Ovary (tissue), 3 donors: ENCODE measurements at regions not wholly inside any gene's neighbourhood (a gene's known extent, or its start where the extent isn't known, plus 50 kb on each side); places are given as distances from the start of the nearest gene placed in this dataset.
"Not testable (repeated sequence)": the region's sequence is repeated elsewhere in the genome, so short reads cannot be mapped to it uniquely, and the experiment has no call there.

Experiments
- CTCF ChIP-seq, 3 donors: fragments of 450-650 bp in 2 of 3; fragments of 200-600 bp in 1 of 3; IDR thresholded peaks; one replicate each; pipeline versions ENCODE4 v1.5.1 to v1.8.0; 2016 to 2022; ENCODE audit warnings: antibody characterized with exemption in 3 of 3, mild to moderate bottlenecking in 1 of 3
- POLR2A ChIP-seq: fragments of 450-650 bp; IDR thresholded peaks from one replicate; pipeline ENCODE4 v1.6.1; 2017; ENCODE audit warnings: antibody characterized with exemption, mild to moderate bottlenecking, moderate library complexity
- donor health status: DM: no; HTN: no; CAD: no.

- not testable (repeated sequence) for TF ChIP-seq CTCF (IDR thresholded peaks at IDR 0.05); POLR2A
Measured at GRCh38 chr1:232415481-232415880, 214.5 kb downstream of the SIPA1L2 start.
